Skeletal muscle cell (primary cell): ENCODE measurements at regions not wholly inside any gene's neighbourhood (a gene's known extent, or its start where the extent isn't known, plus 50 kb on each side); places are given as distances from the start of the nearest gene placed in this dataset.
"Not testable (repeated sequence)": the region's sequence is repeated elsewhere in the genome, so short reads cannot be mapped to it uniquely, and the experiment has no call there.

ENCODE experiments used
- DNase-seq: peaks from one replicate; pipeline ENCODE4 v3.0.0-alpha.2; 2010; ENCODE audit warnings: low read depth
- H3K4me3 ChIP-seq: 2 replicates; pipeline ENCODE4 v1.5.1; 2011; ENCODE audit warnings: low read depth, mild to moderate bottlenecking, control low read depth, low read length, moderate library complexity

DNA sequence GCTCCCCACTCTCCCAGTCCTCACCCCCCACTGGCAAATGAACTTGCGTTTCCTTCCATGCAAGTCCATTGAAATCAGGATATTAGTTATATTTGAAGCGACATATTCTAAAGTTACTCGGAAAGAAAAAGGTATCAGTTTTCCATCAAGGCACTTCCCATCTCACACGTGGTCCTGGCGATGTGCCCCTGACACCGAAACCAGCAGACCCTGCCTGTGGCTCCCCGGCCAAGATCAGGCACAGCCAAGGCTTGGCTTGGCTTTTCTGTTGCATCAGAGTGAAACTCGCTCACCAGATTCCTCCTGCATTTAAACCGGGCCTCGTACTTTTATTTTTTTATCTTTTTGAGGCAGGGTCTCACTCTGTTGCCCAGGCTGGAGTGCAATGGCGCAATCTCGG lies 195.1 kb downstream of the NPIPB11 start:
- DNase-seq: not testable (repeated sequence)

DNA sequence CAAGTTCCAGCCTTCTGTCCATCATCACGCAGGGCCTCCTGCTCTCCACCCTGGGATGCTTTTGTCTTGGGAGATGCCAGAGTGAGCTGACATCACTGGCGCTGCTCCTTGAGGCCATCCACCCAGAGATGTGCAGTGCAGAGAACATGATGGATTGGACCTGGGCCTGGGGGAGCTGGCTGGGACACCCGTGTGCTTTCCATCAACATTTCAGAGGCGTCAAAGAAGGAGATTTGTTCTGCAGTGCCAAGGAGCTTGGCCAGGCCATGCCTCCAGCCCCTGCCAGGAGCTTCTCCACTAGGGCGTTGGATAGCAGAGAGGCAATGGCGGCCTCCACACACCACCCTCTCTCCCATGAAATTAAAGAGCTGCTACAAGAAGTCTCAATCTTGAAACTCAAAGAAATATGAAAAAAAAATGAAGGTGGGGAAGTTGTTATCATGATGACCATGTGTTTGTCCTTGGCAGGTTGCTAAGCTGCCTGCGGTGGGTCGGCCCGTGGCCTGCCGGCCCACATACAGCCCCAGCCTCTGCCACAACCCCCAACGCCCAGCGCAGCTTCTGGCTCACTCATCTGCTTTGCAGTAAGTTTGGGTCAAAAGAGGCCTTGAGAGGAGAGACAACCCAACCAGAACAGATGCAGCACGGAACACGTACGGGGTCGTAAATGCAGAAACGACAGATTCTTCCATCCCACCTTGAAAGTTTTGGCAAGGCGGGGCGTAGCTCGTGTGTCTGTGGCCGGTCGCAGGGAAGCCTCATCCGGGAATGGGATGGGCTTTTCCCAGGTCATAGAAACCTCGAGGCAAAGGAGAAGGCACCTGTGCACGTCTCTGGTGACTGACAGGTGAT lies 196.0 kb downstream of the NPIPB11 start:
- not testable (repeated sequence) for H3K4me3 ChIP-seq, DNase-seq

More for the DNA sequence above, 195.1 kb downstream of the NPIPB11 start:
- H3K4me3 ChIP-seq: not testable (repeated sequence)

DNA sequence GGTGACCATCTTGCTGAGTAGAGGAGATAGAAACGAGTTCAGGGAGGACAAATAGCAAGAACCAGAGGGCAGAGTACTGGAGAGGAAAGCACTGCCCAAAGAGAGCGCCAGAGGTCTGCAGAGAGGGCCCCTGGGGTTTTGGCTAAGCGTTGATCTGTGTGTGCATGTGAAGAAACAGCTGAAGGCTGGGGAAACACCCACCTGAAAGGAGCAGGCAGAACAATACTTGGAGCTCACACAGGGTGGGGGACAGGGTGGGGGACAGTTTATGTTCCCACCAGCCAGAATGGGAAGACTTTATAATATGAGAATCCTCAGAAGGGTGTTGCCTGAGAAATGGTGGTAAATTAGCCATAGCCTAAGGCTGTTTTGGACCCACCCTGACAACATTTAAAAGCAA lies 200.4 kb downstream of the NPIPB11 start:
- H3K4me3 ChIP-seq, DNase-seq: not testable (repeated sequence)

DNA sequence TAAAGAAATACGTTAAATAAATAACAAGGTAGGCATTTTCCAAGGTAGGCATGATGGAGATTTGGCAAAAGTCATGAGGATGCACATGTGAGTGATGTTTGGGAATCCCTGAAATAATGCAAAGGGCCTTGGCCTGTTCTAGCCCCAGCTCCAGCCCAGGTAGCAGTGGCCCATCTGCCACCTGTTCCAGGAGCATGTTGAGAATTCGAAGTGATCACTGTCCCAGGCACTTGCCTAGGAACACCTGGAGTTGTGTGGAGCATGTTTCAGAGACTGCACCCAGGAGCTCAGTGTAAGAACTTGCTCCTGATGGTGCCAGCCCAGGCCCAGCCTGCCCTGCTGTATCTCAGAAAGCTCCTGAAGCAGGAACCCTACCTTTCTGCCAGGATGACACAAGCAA lies 201.4 kb downstream of the NPIPB11 start:
- H3K4me3 ChIP-seq, DNase-seq: not testable (repeated sequence)

DNA sequence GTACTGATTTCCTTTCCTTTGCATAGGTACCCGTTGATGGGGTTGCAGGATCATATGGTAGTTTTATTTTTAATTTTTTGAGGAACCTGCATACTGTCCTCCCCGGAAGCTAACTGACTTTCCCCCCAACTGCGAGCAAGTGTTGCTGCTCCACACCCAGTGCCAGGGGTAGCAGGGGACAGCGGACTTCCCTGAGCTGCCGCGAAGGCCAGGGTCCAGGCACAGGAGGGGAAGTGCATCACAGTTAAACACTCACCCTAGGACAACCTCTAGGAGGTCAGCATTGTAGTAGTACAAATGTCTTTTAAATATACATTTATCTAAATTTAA lies 201.7 kb downstream of the NPIPB11 start:
- no peak for DNase-seq
- H3K4me3 ChIP-seq: no peak overlapping the region

DNA sequence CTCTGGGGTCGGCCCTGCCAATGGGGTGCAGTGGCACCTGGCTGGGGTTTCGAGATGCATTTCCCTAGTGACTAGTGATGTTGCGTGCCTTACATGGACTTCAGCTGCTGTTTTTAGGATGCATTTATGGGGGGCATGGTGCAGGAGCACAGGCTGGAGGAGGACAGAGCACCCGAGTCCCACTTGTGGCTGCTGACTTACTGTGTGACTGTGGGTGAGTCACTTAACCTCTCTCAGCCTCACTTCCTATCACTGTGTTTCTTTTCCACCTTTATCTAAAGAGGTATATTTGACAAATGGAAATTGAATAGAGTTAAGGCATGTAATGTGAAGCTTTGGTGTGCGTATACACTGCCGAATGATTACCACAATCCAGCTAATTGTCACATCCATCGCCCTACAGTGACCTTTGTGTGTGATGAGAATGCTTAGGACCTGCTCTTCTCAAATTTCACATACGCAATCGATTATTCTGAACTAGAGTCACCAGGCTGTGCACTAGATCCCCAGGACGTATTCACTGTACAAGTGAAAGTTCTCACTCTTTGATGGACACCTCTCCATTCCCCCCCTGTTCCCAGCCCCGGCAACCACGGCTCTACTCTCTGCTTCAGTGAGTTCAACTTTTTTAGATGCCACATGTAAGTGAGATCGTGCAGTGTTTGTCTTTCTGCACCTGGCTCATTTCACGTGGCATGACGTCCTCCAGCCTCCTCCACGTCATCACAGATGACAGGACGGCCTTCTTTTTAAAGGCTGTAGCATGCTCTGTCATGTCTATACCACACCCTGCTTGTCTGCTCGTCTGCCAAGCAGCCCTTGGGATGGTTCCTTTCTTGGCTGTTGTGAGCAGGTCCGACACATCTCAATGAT lies 202.3 kb downstream of the NPIPB11 start:
- not testable (repeated sequence) for DNase-seq, H3K4me3 ChIP-seq

DNA sequence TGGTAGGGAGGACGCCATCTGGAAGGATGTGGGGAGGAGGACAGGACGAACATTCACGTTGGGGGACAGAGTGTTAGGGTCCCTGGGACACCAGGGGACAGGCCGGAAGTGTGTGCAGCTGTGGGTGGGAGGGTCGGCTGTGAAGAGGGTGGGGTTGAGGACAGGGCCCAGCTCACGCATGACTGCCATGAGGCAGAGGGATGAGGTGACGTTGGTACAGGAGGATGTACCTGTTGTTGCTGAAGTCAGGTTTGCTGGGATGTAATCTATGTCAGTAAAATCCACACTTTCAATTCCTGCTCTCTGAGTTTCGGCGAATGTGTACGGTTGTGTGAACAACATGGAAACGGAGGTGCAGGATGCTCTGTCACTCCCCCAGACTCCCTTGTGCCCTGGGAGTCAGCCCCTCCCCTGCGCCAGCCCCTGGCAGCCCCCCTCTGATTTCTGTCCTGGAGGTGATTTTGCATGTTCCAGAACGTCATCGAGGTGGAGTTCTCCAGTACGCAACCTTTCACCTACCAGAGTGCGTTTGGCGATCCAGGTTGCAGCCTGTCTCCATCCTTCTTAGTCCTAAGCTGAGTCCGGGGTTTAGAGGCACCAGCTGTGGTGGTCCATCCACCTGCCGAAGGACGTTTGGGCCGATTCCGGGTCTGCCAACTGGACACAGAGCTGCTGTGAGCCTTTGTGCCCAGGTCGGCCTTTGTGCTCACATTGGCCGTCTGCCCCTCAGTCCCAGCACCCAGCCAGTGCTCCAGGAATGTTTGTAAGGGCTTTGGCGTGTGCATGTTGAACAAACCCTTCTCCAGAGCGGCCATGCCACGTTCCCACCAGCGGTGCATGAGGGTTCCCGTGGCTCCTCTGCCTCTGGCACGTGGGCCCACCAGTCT lies 203.2 kb downstream of the NPIPB11 start:
- not testable (repeated sequence) for DNase-seq, H3K4me3 ChIP-seq

DNA sequence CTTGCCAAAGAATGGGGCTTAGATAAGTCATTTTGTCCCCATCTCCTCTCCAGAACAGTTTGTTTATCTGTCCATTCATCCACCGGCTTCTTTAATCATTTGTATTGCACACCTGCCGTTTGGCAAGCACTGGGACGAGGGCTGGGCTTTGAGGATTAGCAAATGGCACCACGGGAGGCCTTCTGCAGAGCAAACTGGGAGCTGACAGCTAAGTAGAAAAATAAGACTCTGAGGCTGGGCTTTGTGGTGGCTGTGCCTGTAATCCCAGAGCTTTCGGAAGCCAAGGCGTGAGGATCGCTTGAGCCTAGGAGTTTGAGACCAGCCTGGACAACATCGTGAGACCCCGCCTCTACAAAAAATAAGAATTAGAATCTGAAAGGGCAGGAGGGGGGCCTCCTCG lies 203.9 kb downstream of the NPIPB11 start:
- DNase-seq, H3K4me3 ChIP-seq: not testable (repeated sequence)

DNA sequence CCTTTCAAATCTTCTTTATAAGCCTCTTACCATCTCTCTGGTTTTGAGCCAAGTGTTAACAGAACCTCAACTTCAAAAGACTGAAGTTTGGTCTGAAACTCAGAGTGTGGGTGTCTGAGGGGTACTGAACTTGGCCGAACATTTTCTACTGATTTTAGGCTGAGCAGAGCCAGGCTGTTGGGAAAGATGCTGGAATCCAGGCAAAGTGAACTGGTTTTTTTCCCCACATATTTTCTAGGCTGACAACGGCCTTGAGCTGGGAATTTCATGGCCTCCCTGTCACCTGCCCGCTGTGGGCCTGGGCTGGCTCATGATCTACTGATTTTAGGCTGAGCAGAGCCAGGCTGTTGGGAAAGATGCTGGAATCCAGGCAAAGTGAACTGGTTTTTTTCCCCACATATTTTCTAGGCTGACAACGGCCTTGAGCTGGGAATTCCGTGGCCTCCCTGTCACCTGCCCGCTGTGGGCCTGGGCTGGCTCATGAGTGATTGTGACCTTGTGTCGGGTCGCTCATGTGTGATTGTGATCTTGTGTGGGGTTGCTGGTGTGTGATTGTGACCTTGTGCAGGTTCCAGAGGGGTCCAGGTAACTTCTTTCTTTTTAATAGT lies 204.4 kb downstream of the NPIPB11 start:
- not testable (repeated sequence) for H3K4me3 ChIP-seq, DNase-seq

DNA sequence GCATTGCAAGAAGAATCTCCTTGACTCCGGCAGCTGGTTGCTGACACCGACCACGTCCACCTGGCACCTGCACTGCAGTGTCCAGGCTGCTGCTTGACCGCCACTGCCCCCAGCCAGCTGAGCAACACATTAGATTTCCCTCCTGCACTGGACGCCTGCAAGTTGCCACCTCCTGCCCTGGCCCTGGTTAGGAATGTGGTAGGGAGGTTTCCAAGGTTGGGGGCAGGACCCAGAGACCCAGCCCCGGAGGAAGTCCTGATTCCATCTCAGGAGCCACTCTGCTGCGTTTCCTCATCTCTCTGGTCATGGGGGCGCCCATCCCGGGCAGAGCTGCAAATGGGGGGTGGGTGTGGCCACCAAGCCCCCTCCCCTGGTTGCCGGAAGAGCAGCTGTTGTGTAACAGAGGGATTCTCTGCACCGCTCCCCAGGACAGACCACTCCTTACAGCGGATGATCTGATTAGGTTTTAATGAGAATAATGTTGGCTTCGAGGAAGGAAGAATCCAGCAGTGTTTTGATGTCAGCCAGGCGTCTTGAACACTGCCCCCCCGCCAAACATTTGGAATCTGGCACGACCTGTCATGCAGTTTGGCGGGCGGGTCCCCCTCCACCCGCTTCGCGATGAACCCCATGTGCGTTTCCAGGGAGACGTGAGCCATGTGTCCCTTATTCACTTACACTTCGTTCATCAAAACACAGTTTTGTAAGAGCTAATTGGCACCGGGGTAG lies 205.1 kb downstream of the NPIPB11 start:
- DNase-seq, H3K4me3 ChIP-seq: not testable (repeated sequence)

DNA sequence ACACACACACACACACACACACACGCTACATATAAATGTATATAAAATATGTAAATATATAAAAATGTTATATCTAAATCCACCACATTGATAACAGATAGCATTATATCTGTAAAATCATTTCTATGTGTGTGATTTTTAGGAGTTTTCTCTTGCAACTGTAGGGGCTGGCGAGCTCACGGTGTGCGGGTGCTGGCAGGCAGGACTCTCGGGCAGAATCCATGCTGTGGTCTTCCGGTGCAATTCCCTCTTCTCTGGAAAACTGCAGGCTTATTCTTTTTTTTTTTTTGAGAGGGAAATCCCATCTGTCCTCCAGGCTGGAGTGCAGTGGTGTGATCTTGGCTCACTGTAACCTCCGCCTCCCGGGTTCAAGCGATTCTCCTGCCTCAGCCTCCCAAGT lies 205.8 kb downstream of the NPIPB11 start:
- H3K4me3 ChIP-seq, DNase-seq: not testable (repeated sequence)

DNA sequence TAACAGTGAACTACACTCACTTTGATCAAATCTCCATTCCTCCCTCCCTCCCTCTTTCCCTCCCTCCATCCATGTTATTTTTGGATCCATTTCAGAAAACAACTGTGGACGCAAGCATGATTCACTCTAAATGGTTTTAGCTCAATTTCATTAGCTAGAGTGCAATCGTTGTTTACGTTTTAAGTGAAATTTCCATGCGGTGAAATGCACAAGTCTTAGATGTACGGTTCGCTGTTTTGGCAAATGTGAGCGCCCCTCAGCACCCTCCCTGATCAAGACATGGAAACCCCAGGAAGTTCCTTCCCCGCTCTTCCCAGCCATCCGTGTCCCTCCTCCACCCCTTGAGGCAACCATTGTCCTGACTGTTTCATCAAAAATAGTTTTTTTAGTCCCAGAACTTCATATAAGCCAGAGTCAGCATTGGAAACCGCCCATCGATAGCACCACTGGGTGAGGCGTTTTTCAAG lies 206.3 kb downstream of the NPIPB11 start:
- H3K4me3 ChIP-seq, DNase-seq: not testable (repeated sequence)

DNA sequence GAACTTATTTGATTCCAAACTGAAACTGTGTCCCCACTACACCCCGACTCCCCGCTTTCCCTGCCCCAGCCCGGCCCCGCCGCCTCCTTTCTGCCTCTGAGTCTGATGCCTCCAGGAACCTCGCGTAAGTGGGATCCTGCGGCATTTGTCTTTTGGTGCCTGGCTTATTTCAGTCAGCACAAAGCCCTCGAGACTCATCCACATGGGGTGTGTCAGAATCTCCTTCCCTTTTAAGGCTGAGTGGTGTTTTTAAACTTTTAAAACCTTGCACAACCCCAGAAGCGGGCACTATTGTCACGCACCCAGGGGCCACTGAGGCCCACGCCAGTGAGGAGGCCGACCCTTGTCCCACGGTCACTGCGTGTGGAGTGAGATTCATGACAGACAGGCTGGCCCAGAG lies 206.9 kb downstream of the NPIPB11 start:
- DNase-seq, H3K4me3 ChIP-seq: not testable (repeated sequence)

DNA sequence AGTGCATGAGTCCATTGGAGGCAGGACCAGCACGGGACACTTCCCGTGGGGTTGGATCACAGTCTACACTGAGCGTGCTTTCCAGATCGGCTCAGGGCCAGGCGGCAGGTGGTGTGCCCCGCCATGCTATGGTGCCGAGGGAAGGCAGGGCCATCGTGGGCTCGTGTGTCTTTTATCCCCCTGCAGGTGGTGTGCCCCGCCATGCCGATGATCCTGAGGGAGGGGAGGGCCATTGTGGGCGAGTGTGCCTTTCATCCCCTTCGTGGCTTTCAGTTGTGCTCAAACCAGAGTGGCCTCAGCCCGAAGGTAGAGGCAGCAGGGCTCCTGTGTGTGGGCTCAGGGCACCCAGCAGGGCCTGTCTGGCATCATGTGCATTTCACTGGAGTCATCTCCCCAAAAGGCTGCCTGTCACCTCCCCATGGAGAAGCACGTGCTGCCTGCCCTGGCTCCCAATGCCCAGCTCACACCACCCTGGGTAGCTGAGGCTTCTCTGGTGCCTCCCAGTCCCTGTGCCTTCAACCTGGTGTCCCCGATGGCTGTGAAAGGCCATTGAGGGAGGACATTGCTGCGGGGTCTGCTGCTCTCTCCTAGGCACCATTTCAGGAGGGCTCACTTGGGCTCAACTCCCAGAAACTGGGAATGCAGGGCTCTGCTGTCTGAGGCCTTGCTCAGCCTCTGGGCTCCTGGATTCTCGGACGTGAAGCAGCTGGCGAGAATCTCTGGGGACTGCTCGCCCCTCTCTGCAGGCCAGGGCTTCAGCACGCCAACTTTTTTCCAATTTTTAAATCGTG lies 207.6 kb downstream of the NPIPB11 start:
- no peak overlapping the region for H3K4me3 ChIP-seq
- no peak for DNase-seq

DNA sequence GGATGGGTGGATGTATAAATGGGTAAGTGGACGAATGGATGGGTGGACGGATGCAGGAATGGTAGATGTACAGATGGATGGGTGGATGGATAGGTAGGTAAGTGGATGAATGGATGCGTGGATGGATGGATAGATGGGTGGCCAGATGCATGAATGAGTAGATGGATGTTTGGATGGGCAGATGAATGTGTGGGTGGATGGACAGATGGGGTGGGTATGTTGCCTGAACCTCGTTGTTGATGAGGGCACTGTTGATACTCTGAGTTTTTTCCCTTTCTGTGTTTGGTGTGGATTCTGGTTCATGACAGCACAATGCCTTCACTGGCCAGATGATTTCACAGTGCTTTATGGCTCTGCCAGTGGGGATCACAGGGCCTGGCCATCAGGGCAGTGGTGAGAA lies 208.3 kb downstream of the NPIPB11 start:
- no peak for DNase-seq
- no peak overlapping the region for H3K4me3 ChIP-seq

DNA sequence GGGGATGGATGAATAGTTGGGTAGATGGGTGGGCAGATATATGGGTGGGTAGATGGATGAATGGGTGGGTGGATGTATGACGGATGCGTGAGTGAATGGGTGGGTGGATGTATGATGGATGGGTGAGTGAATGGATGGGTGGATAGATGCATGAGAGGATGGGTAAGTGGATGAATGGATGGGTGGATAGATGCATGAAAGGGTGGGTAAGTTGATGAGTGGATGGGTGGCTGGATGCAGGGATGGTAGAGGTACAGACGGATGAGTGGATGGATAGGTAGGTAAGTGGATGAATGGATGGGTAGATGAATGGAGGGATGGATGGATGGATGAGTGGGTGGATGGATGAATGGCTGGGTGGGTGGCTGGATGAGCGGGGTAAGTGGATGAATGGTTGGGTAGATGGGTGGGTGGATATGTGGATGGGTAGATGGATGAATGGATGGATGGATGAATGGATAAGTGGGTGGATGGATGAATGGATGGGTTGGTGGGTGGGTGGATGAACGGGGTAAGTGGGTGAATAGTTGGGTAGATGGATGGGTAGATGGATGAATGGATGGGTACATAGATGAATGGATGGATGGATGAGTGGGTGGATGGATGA lies 208.9 kb downstream of the NPIPB11 start:
- not testable (repeated sequence) for H3K4me3 ChIP-seq, DNase-seq

DNA sequence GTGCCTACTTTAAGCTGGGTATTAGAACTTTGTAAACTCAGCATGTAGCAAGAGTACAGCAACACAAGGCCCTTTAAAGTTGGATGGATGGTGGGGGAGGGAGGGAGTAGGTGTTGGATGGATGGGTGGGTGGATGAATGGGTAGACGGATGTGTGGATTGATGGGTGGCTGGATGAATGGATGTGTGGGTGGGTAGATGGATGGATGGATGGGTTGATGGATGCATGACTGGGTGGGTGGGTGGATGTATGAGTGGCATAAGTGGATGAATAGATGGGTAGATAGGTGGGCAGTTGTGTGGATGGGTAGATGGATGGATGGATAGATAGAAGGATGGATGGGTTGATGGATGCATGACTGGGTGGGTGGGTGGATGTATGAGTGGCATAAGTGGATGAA lies 209.8 kb downstream of the NPIPB11 start:
- not testable (repeated sequence) for DNase-seq, H3K4me3 ChIP-seq
